ENCODE measurements at regions not wholly inside any gene's neighbourhood (a gene's known extent, or its start where the extent isn't known, plus 50 kb on each side); places are given as distances from the start of the nearest gene placed in this dataset.
A peak's percentile ranks its signal among the peaks of the same experiment; 100 is the strongest.

DNA sequence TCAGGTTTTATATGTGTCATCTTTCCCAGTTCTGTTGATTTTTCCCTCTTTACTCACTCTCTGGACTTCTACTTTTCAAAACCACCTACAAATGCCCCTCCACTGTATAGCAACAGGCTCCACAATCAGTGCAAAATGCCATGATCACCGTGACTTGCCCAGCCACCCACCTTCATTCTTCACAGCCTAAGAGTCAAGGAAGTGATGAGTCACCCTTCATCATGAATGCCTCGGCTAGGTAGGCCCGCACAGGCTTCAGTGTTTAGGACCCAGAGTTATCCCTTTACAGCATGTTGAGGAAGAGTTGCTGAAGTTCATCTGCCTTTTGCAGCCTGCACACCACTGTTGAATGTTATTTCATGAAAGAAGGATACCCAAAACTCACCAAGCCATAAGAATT, 158.6 kb downstream of the PMP22 start:
- Histone ChIP-seq H3K27ac (ENCODE audit: poor library complexity, severe bottlenecking) (no peak overlapping the region), H3K4me3 (ENCODE audit: severe bottlenecking) (no peak overlapping the region), H3K4me1 (ENCODE audit: insufficient read depth, poor library complexity, severe bottlenecking) (peaks cover 6% of the 10 kb centered on the region), H3K9me3 (ENCODE audit: severe bottlenecking) (no peaks in the 10 kb centered on the region), H3K27me3 (ENCODE audit: insufficient read depth, poor library complexity, severe bottlenecking) (no peaks in the 10 kb centered on the region), H3K36me3 (ENCODE audit: low read depth) (no peaks in the 10 kb centered on the region)
- no peak for DNase-seq (ENCODE audit: low spot score)
- ATAC-seq (ENCODE audit: low read depth) = peak; percentile 91
- TF ChIP-seq, protein P1, sequence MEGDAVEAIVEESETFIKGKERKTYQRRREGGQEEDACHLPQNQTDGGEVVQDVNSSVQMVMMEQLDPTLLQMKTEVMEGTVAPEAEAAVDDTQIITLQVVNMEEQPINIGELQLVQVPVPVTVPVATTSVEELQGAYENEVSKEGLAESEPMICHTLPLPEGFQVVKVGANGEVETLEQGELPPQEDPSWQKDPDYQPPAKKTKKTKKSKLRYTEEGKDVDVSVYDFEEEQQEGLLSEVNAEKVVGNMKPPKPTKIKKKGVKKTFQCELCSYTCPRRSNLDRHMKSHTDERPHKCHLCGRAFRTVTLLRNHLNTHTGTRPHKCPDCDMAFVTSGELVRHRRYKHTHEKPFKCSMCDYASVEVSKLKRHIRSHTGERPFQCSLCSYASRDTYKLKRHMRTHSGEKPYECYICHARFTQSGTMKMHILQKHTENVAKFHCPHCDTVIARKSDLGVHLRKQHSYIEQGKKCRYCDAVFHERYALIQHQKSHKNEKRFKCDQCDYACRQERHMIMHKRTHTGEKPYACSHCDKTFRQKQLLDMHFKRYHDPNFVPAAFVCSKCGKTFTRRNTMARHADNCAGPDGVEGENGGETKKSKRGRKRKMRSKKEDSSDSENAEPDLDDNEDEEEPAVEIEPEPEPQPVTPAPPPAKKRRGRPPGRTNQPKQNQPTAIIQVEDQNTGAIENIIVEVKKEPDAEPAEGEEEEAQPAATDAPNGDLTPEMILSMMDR (IDR thresholded peaks at IDR 0.05; ENCODE audit: poor library complexity, severe bottlenecking) = no peak

DNA sequence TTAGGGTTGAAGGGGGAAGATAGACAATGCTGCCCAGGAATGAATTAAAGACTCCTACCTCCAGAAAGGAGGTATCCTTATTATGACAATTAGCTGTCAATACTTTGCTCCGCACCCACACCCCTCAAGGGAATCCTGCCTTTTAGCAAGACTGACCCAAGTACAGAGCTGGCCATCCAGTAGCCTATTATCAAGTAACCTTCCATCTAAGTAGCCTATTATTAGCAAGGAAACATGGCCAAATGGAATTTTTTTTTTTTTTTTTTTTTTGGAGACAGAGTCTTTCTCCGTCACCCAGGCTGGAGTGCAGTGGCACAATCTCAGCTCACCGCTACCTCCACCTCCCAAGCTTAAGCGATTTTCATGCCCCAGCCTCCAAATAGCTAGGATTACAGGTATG, 161.3 kb downstream of the PMP22 start:
- H3K4me3 ChIP-seq (ENCODE audit: severe bottlenecking) = no peak overlapping the region
- ATAC-seq (ENCODE audit: low read depth) (no peak), DNase-seq (ENCODE audit: low spot score) (no peak)
- H3K4me1 ChIP-seq (ENCODE audit: insufficient read depth, poor library complexity, severe bottlenecking) = peaks cover 6% of the 10 kb centered on the region
- no peaks in the 10 kb centered on the region for H3K9me3 ChIP-seq (ENCODE audit: severe bottlenecking)
- no peaks in the 10 kb centered on the region for H3K36me3 ChIP-seq (ENCODE audit: low read depth)
- no peak overlapping the region for H3K27ac ChIP-seq (ENCODE audit: poor library complexity, severe bottlenecking)
- H3K27me3 ChIP-seq (ENCODE audit: insufficient read depth, poor library complexity, severe bottlenecking) = no peaks in the 10 kb centered on the region
- TF ChIP-seq, protein P1 (IDR thresholded peaks at IDR 0.05; ENCODE audit: poor library complexity, severe bottlenecking) = no peak

DNA sequence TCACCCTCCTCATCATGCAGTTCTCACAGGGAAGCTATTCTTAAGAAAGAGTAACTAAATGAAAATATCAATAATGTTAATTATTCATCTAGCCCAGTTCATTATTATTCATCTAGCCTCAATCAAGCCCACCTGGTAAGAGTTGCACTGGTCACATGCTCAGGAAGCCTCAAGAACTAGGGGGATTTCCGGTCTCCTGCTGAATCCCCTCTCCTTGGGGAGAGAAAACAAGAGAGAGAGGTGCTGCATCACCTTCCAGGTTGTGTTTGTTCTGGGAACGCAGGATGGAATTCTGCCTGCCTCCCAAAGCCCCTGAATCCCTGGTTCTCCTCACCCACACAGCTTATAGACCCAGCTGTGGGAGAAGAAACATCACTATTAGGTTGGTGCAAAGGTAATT, 164.0 kb downstream of the PMP22 start:
- ATAC-seq (ENCODE audit: low read depth) (no peak), DNase-seq (ENCODE audit: low spot score) (no peak)
- no peaks in the 10 kb centered on the region for H3K27me3 ChIP-seq (ENCODE audit: insufficient read depth, poor library complexity, severe bottlenecking)
- H3K4me1 ChIP-seq (ENCODE audit: insufficient read depth, poor library complexity, severe bottlenecking) = no peaks in the 10 kb centered on the region
- H3K36me3 ChIP-seq (ENCODE audit: low read depth) = no peaks in the 10 kb centered on the region
- no peaks in the 10 kb centered on the region for H3K9me3 ChIP-seq (ENCODE audit: severe bottlenecking)
- no peak overlapping the region for H3K27ac ChIP-seq (ENCODE audit: poor library complexity, severe bottlenecking)
- TF ChIP-seq, protein P1 (IDR thresholded peaks at IDR 0.05; ENCODE audit: poor library complexity, severe bottlenecking) = no peak
- H3K4me3 ChIP-seq (ENCODE audit: severe bottlenecking) = no peak overlapping the region

DNA sequence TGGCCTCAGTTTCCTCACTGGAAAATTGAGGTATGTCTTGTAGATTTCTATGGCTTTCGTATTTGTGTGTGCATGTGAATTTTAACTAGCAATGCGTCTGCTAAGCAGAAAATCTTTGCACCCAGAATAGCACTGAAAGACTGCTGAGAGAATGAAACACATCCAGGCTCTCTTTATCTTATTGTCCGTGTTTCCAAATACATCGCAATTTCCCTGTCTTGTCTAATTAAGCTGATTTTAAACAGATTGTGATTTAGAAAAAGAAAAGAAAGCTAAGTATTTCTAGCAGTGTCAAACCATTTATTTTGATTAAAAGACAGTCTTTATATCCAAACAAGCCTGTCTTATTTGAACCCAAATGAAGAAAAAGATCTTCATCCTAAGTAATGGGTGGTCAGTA, 168.6 kb downstream of the PMP22 start:
- Histone ChIP-seq H3K9me3 (ENCODE audit: severe bottlenecking) (no peaks in the 10 kb centered on the region), H3K4me1 (ENCODE audit: insufficient read depth, poor library complexity, severe bottlenecking) (no peaks in the 10 kb centered on the region), H3K4me3 (ENCODE audit: severe bottlenecking) (no peak overlapping the region), H3K27me3 (ENCODE audit: insufficient read depth, poor library complexity, severe bottlenecking) (peaks cover 2% of the 10 kb centered on the region), H3K36me3 (ENCODE audit: low read depth) (no peaks in the 10 kb centered on the region), H3K27ac (ENCODE audit: poor library complexity, severe bottlenecking) (no peak overlapping the region)
- DNase-seq (ENCODE audit: low spot score) = no peak
- no peak for ATAC-seq (ENCODE audit: low read depth)
- TF ChIP-seq, protein P1 (IDR thresholded peaks at IDR 0.05; ENCODE audit: poor library complexity, severe bottlenecking) = no peak

DNA sequence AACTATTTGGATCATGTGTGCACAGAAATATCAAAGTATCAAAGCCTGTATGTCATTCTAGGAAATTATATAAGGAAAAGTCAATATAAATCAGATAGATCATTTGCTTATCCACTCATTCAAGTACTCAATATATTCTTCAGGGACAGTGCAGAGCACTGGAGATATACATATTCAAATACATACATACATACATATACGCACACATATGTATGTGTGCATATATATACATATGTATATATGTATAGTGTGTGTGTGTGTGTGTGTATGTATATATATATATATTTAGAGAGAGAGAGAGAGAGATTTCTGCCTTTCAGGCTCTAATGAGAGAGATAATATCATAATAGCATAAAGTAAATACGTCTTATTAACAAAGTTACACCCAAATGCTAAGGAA, 169.2 kb downstream of the PMP22 start:
- DNase-seq (ENCODE audit: low spot score) (no peak), ATAC-seq (ENCODE audit: low read depth) (no peak)
- Histone ChIP-seq H3K4me1 (ENCODE audit: insufficient read depth, poor library complexity, severe bottlenecking) (no peaks in the 10 kb centered on the region), H3K36me3 (ENCODE audit: low read depth) (no peaks in the 10 kb centered on the region), H3K27ac (ENCODE audit: poor library complexity, severe bottlenecking) (no peak overlapping the region), H3K4me3 (ENCODE audit: severe bottlenecking) (no peak overlapping the region), H3K9me3 (ENCODE audit: severe bottlenecking) (no peaks in the 10 kb centered on the region), H3K27me3 (ENCODE audit: insufficient read depth, poor library complexity, severe bottlenecking) (peaks cover 5% of the 10 kb centered on the region)
- TF ChIP-seq, protein P1 (IDR thresholded peaks at IDR 0.05; ENCODE audit: poor library complexity, severe bottlenecking) = no peak

Data from RWPE2 (cell line).